ENCODE measurements at regions not wholly inside any gene's neighbourhood (a gene's known extent, or its start where the extent isn't known, plus 50 kb on each side); places are given as distances from the start of the nearest gene placed in this dataset.
"Not testable (repeated sequence)": the region's sequence is repeated elsewhere in the genome, so short reads cannot be mapped to it uniquely, and the experiment has no call there.

DNA sequence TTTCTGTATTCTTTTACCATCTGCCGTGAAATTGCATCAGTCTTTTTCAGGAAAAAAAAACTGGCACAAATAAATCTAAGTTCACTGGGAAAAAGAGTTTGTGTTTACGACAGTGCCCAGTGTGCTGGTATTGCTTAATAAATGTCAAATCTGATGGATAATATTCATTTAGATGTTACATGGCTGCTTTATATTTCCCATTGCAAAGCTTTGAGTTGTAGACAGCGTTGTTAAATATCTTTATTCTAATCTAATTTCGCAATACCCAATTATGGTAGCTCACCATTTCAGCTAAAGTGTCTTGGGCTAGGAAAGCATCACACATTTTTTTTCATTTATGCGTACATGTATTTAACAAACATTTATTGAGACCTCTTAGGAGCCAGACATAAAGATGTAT lies 1994.5 kb upstream of the FLRT2 start:
- no peak for DNase-seq

DNA sequence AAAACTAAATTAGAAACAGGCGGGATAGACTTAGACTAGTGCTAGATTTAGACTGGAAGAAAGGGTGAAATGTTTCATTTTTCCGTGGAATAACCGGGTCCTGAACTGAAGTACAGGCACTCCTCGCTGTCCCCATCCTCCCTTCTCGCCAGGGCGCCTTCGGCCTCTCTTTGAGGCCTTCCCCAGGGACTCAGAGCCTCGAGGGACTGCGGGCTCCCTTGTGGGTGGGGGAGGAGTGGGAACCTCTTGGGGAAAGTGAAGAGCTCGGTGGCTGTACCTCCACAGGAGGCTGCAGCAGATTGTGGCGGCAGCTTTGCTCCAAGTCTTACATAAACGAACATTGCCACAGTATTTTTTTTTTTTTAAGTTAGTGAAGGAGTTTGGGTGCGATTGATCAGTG lies 1988.8 kb upstream of the FLRT2 start:
- DNase-seq, result no peak

GRCh38 chr14:83548061-83548839 lies 1981.7 kb upstream of the FLRT2 start:
- no peak for DNase-seq

- DNase-seq, result no peak
These were observed 1973.9 kb upstream of the FLRT2 start for GRCh38 chr14:83556065-83556464.

DNA sequence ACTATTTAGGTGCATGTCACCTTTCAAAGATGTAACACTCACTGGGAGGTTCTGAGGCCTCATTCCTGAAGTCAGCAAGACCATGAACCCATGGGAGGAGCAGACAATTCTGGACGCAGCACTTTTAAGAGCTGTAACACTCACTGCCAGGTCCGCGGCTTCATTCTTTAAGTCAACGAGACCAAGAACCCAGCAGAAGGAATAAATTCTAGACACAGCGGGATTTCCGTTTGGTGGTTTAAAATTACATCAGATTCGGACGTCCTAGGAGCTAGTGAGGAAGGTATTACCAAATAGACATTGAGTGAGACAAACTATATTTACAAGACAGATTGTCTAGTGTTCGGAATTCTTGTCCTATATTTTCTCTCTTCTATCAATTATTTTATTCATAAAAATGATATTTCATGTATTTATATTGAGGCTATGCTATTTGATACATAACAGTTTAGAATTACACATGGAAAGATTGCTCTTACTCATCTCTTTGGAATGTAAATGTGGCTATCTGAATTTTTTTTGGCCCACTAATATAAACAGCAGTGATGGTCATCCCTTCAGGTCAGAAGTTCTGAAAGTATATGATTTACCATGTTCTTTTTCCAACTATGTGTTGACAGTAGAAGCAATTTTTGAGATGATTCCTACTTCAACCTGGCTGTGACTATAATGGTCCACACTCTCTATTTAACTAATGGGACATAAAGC lies 1973.0 kb upstream of the FLRT2 start:
- no peak for DNase-seq

DNA sequence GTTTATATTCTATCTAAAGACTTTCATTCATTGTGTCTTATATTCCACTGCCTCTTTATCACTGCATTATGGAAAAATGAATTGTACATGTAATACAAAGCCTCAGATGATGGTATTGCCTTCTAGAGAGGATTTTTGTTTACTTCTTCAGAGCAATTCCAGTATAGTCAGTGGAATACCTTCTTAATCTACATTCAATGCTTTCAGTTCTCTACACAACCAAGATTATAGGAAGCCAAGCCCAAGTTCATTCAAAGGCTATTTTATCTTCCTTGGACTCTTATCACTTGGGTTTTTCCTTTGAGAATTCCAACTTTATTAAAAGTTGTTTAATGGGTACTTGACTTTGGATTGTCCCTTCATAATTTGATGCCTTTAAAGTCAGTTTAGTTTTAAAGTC lies 1971.0 kb upstream of the FLRT2 start:
- DNase-seq, result no peak

- DNase-seq, result no peak
These were observed 1970.2 kb upstream of the FLRT2 start for GRCh38 chr14:83559721-83560120.

- DNase-seq, result no peak
These were observed 1968.7 kb upstream of the FLRT2 start for GRCh38 chr14:83561261-83561660.

GRCh38 chr14:83566567-83566966 lies 1963.4 kb upstream of the FLRT2 start:
- no peak for DNase-seq

DNA sequence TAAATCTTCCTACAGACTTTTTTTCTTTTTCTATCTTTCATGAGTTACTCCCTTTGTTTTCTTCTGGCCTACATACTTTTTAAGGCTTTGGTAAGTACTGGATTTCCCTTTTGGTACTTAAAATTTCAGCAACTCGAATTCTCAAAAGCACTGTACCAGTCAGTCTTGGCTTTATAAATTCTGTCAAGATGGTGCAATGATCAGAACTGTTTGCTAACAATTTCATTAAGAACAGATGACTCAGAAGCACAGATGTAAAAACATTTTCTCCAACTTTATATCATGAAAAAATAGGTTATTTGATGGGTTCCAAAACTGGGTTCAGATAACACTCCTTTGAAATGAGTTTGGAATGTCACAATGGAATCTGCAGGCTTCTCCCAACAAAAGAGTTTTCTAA lies 1961.8 kb upstream of the FLRT2 start:
- no peak for DNase-seq

DNA sequence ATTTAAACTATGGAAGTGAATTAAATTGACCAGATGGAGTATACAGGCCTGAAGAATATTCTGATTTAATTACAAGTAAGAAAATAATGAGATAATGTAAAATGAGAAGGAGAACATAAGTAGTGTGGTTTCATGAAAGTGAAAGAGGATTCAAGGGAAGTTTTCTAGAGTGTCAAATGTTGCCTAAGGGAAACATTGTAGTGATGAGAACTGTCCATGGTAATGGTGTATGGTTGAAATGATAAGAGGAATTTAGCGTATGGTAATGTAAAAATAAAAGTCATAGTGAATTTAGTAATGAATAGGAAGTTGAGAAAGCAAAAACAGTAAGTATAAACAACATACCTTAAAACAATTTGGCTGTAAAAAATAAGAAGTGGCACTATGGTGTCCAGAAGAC lies 1954.6 kb upstream of the FLRT2 start:
- DNase-seq, result no peak

DNA sequence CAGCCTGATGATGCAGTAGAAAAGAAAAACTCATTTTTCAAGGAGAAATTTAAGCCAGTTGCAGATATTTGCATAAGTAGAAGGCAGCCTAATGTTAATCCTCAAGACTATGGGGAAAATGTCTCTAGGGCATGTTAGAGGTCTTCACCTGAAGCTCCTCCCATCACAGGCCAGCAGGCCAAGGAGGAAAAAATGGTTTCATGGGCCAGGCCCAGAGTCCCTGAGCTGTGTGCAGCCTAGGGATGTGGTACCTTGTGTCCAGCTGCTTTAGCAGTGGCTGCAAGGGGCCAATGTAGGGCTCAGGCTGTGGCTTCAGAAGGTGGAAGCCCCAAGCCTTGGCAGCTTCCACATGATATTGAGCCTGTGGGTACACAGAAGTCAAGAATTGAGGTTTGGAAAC lies 1946.7 kb upstream of the FLRT2 start:
- no peak for DNase-seq

DNA sequence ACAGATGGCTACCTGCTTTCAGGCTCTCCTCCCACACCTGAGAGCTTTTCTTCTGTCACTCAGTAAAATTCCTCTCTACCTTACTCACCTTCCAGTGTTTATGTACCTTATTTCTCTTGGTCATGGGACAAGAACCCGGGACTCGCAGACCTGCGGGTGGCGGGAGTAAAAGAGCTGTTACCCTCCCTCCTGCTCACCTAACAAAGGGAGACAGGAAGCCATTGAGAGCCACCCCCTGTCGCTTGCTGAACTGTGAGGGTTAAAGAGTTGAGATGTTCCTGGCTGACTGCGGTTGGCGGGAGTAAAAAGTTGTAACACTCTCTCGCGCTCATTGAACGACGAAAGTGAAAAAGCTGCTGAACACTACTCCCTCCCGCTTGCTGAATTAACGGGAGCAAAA lies 1935.1 kb upstream of the FLRT2 start:
- DNase-seq, result no peak

GRCh38 chr14:83607682-83608081 lies 1922.3 kb upstream of the FLRT2 start:
- DNase-seq, result no peak

GRCh38 chr14:83611491-83611890 lies 1918.5 kb upstream of the FLRT2 start:
- DNase-seq, result no peak

- DNase-seq, result no peak
These were observed 1918.0 kb upstream of the FLRT2 start for GRCh38 chr14:83611906-83612390.

DNA sequence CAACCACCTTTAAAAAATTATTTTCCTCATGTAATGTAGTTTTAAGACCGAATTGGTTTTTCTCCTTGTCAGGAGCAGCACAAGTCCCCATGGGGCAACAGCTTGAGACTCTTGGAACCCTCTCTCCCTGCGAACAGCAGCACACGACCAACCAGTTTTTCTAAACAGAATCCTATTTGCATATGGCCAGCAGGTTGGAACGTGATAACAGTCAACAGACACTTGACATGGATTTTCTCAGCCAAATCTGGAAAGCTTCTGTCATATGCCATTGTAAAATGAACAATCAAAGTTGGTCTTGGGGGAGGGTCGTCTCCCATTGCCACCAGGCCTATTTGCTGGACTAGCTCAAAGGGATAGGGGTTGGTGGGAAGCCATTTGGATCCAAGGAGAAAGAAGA lies 1915.0 kb upstream of the FLRT2 start:
- no peak for DNase-seq

DNA sequence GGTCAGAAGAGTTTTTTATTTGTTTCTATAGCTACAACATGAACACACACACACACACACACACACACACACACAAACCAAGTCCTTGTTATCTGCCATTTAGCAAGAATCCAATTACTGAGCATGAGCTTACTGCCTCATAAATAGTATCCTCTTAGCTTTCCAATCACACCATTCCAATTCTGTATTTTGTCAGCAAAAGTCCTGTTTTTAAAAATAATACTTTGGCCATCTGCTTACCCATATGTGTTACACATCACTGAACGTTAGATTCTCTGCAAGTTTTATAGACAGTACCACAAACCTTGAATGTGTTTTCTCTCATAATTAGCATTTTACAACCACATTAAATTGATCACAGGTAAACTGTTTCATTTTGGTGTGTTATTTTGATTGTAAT lies 1905.4 kb upstream of the FLRT2 start:
- DNase-seq, result no peak

GRCh38 chr14:83632375-83632774 lies 1897.6 kb upstream of the FLRT2 start:
- DNase-seq, result no peak

GRCh38 chr14:83638748-83639504 lies 1891.0 kb upstream of the FLRT2 start:
- DNase-seq, result no peak

GRCh38 chr14:83639505-83639875 lies 1890.5 kb upstream of the FLRT2 start:
- DNase-seq, result not testable (repeated sequence)

GRCh38 chr14:83646228-83646627 lies 1883.7 kb upstream of the FLRT2 start:
- DNase-seq, result no peak

DNA sequence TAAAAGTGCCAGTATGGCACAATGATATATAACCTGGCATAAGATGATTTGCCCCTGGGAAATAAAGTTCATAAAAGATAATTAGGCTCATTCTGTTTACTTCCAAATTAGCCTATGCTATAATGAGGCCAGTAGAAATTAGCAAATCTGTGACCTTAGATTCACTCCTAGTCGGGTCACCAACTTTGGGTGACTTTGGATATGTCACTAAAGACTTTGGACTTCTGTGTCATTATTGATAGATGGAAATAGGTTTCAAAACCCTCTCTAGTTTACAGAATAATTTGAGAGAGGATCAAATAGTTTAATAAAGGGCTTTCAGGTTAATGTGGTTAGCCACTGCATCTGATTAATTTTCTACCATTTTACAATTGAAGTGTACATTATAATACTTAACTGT lies 1869.3 kb upstream of the FLRT2 start:
- DNase-seq, result no peak

- DNase-seq, result no peak
These were observed 1865.6 kb upstream of the FLRT2 start for GRCh38 chr14:83664389-83664788.
